Peyer's patch (tissue), 4 donors: ENCODE measurements at regions not wholly inside any gene's neighbourhood (a gene's known extent, or its start where the extent isn't known, plus 50 kb on each side); places are given as distances from the start of the nearest gene placed in this dataset.

ENCODE experiments used
- DNase-seq, 3 donors: peaks; one replicate each; pipeline ENCODE4 v3.0.0-alpha.2; 2017 to 2019
- H3K27ac ChIP-seq, 4 donors: fragments of 200-600 bp; sonication (generic); one replicate each; pipeline ENCODE4 v1.5.1; 2016 to 2019
- H3K27me3 ChIP-seq, 2 donors: fragments of 200-600 bp; sonication (generic); one replicate each; pipeline ENCODE4 v1.5.1; 2019
- H3K36me3 ChIP-seq, 3 donors: fragments of 200-600 bp; sonication (generic); one replicate each; pipeline ENCODE4 v1.5.1; 2016 to 2019
- H3K4me1 ChIP-seq, 4 donors: fragments of 200-600 bp; sonication (generic); one replicate each; pipeline ENCODE4 v1.5.1; 2016 to 2019
- H3K4me3 ChIP-seq, 4 donors: fragments of 200-600 bp; sonication (generic); 1 replicate in 3 of 4; 2 replicates in 1 of 4; pipeline ENCODE4 v1.5.1; 2016 to 2019; ENCODE audit warnings: mild to moderate bottlenecking in 1 of 4
- H3K9me3 ChIP-seq, 4 donors: fragments of 200-600 bp; sonication (generic); one replicate each; pipeline ENCODE4 v1.5.1; 2016 to 2019; ENCODE audit warnings: mild to moderate bottlenecking in 1 of 4
- POLR2A ChIP-seq, 2 donors: fragments of 450-650 bp; IDR thresholded peaks; one replicate each; pipeline ENCODE4 v1.5.1; 2017; ENCODE audit warnings: antibody characterized with exemption in 2 of 2, mild to moderate bottlenecking in 2 of 2, moderate library complexity in 2 of 2
- TF ChIP-seq, protein P1 (sequence below), 6 experiments: fragments of 450-650 bp in 4 of 6; fragments of 200-600 bp in 2 of 6; sonication (generic) in 1 of 6; IDR thresholded peaks; one replicate each; pipeline ENCODE4 v1.5.1; 2017 to 2019; ENCODE audit warnings: antibody characterized with exemption in 6 of 6, mild to moderate bottlenecking in 3 of 6, moderate library complexity in 1 of 6

DNA sequence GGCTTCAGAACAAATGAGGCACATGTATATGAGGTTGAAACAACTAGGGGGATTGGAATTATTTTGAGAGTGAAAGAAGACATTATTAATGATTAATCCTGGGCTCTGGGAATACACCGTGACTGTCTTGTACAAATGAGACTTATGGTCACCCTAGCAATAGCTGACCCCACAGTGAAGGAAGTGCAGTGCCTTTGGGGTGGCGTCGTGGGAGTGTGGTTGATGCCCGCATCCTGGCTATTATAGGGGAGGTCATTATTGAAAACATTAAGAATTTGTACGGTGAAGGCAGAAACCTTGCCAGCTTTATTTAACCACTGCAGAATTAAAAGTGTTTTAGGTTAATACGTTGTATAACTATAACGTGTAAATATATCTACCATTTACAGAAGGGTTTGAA, 296.7 kb downstream of the CYRIA start:
- Histone ChIP-seq H3K27me3 (no peaks in the 10 kb centered on the region), H3K9me3 (no peaks in the 10 kb centered on the region), H3K4me3 (no peak overlapping the region), H3K36me3 (no peaks in the 10 kb centered on the region), H3K27ac (no peak overlapping the region), H3K4me1 (no peaks in the 10 kb centered on the region)
- TF ChIP-seq, protein P1, sequence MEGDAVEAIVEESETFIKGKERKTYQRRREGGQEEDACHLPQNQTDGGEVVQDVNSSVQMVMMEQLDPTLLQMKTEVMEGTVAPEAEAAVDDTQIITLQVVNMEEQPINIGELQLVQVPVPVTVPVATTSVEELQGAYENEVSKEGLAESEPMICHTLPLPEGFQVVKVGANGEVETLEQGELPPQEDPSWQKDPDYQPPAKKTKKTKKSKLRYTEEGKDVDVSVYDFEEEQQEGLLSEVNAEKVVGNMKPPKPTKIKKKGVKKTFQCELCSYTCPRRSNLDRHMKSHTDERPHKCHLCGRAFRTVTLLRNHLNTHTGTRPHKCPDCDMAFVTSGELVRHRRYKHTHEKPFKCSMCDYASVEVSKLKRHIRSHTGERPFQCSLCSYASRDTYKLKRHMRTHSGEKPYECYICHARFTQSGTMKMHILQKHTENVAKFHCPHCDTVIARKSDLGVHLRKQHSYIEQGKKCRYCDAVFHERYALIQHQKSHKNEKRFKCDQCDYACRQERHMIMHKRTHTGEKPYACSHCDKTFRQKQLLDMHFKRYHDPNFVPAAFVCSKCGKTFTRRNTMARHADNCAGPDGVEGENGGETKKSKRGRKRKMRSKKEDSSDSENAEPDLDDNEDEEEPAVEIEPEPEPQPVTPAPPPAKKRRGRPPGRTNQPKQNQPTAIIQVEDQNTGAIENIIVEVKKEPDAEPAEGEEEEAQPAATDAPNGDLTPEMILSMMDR (IDR thresholded peaks at IDR 0.05): no peak
- no peak for TF ChIP-seq POLR2A (IDR thresholded peaks at IDR 0.05)
- DNase-seq: no peak

DNA sequence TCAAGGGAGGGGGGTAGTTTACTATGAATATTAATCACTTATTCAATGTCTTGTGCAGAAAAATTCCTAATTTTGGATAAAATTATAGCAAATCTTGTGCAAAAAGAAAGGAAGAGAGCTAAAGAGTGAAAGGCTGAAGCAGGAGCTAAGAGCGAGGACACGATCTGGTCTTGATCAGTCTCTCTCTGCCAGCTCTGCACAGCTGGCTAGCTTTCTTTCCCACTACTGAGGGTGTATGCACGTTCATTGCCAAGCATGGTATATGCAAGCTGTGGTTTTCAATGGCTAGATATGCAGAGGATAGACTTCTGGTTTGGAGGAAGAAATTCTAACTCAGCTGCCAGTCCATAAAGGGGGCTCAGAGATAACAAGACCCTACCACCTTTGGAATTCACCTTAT, 297.3 kb downstream of the CYRIA start:
- no peaks in the 10 kb centered on the region for H3K9me3 ChIP-seq
- DNase-seq: no peak
- TF ChIP-seq, protein P1 (IDR thresholded peaks at IDR 0.05): no peak
- no peak for TF ChIP-seq POLR2A (IDR thresholded peaks at IDR 0.05)
- no peaks in the 10 kb centered on the region for H3K27me3 ChIP-seq
- no peaks in the 10 kb centered on the region for H3K36me3 ChIP-seq
- no peak overlapping the region for H3K27ac ChIP-seq
- H3K4me3 ChIP-seq: no peak overlapping the region
- H3K4me1 ChIP-seq: no peaks in the 10 kb centered on the region

DNA sequence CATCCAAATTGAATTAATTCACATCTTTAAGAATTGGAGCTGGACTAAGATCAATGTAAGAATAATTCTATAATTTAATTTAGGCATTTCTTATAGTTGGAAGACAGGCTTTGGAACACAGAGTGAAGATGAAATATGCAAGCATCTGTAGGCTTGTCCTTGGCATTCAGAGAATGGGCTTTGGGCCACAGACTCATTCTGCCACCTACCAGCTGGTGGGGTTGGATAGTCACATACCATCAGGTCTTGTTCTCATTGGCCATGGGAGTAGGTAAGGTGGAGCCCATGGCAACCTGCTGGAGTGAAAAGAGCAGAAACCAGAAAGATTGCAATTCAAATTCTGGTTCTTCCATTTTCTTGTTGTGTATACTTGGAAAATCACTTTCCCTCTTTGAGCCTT, 300.3 kb downstream of the CYRIA start:
- Histone ChIP-seq H3K27ac (no peak overlapping the region), H3K9me3 (no peaks in the 10 kb centered on the region), H3K36me3 (no peaks in the 10 kb centered on the region), H3K4me3 (no peak overlapping the region), H3K4me1 (no peaks in the 10 kb centered on the region), H3K27me3 (no peaks in the 10 kb centered on the region)
- no peak for DNase-seq
- no peak for TF ChIP-seq POLR2A (IDR thresholded peaks at IDR 0.05)
- TF ChIP-seq, protein P1 (IDR thresholded peaks at IDR 0.05): no peak

DNA sequence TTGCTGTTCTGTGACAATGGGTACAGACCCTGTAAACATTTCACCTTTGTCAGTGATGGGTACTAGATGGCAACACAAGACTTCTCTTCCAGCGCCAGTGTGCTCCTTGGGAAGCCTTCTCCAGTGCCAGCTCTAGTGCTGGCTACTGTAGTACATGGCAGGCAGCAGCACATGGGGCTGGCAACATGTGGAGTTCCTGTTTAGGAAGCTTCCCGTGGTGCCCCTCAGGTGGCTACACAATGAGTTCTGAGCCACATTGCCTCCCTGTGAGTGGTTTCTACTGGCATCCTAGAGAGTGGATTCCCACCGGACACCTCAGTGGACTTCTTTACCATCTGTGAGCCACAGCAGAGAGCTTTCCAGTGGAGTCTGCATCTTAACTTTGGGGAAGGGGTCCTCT, 302.1 kb downstream of the CYRIA start:
- Histone ChIP-seq H3K36me3 (no peaks in the 10 kb centered on the region), H3K27me3 (no peaks in the 10 kb centered on the region), H3K27ac (no peak overlapping the region), H3K4me3 (no peak overlapping the region), H3K4me1 (no peaks in the 10 kb centered on the region), H3K9me3 (no peaks in the 10 kb centered on the region)
- no peak for DNase-seq
- no peak for TF ChIP-seq POLR2A (IDR thresholded peaks at IDR 0.05)
- TF ChIP-seq, protein P1 (IDR thresholded peaks at IDR 0.05): no peak

DNA sequence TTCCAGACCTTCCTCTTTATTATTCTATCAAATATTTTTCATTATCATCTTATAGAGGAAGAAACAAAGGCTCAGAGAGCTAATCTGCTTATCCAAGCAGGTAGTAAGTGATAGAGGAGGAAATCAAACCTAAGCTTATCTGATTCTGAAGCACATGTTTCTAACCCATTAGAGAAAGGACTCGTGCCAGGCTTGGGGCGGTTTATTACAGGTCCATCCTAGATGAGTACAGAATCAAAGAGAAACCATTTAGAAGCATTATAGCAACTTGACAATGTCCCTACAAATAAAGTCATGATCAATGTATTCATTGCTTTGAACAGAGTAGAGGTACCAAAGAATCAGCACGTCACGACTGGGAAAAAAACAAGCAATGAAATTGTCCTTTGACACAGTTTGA, 303.0 kb downstream of the CYRIA start:
- Histone ChIP-seq H3K27me3 (no peaks in the 10 kb centered on the region), H3K36me3 (no peaks in the 10 kb centered on the region), H3K4me1 (no peaks in the 10 kb centered on the region), H3K4me3 (no peak overlapping the region), H3K9me3 (no peaks in the 10 kb centered on the region), H3K27ac (no peak overlapping the region)
- no peak for DNase-seq
- TF ChIP-seq POLR2A (IDR thresholded peaks at IDR 0.05): no peak
- TF ChIP-seq, protein P1 (IDR thresholded peaks at IDR 0.05): no peak
